Ectodermal cell (in vitro differentiated cells): ENCODE measurements at regions not wholly inside any gene's neighbourhood (a gene's known extent, or its start where the extent isn't known, plus 50 kb on each side); places are given as distances from the start of the nearest gene placed in this dataset.
"Not testable (repeated sequence)": the region's sequence is repeated elsewhere in the genome, so short reads cannot be mapped to it uniquely, and the experiment has no call there.

Source experiments
- H3K27ac ChIP-seq: 2 replicates; pipeline ENCODE4 v1.7.0; 2013; ENCODE audit warnings: mild to moderate bottlenecking, low read depth, low read length; ENCODE audit not compliant: insufficient read depth, poor library complexity, severe bottlenecking
- H3K27me3 ChIP-seq: 2 replicates; pipeline ENCODE4 v1.7.0; 2013; ENCODE audit warnings: mild to moderate bottlenecking, low read length; ENCODE audit not compliant: insufficient read depth, control insufficient read depth, poor library complexity, severe bottlenecking
- H3K36me3 ChIP-seq: one replicate; pipeline ENCODE4 v1.7.0; 2013; ENCODE audit warnings: low read length; ENCODE audit not compliant: control insufficient read depth, insufficient read depth
- H3K4me1 ChIP-seq: one replicate; pipeline ENCODE4 v1.7.0; 2013; ENCODE audit warnings: low read length; ENCODE audit not compliant: control insufficient read depth, insufficient read depth
- H3K4me3 ChIP-seq: 2 replicates; pipeline ENCODE4 v1.7.0; 2013; ENCODE audit warnings: low read depth, low read length, control low read depth; ENCODE audit not compliant: insufficient read depth
- H3K9me3 ChIP-seq: 2 replicates; pipeline ENCODE4 v1.7.0; 2013; ENCODE audit warnings: mild to moderate bottlenecking, low read length, moderate library complexity; ENCODE audit not compliant: control insufficient read depth
- WGBS, 2 experiments: methylation state at CpG; one replicate each; pipeline ENCODE4 v1.1.7; 2013; ENCODE audit warnings: missing lambda C conversion rate in 2 of 2; 5-methylcytosine and 5-hydroxymethylcytosine counted together

DNA sequence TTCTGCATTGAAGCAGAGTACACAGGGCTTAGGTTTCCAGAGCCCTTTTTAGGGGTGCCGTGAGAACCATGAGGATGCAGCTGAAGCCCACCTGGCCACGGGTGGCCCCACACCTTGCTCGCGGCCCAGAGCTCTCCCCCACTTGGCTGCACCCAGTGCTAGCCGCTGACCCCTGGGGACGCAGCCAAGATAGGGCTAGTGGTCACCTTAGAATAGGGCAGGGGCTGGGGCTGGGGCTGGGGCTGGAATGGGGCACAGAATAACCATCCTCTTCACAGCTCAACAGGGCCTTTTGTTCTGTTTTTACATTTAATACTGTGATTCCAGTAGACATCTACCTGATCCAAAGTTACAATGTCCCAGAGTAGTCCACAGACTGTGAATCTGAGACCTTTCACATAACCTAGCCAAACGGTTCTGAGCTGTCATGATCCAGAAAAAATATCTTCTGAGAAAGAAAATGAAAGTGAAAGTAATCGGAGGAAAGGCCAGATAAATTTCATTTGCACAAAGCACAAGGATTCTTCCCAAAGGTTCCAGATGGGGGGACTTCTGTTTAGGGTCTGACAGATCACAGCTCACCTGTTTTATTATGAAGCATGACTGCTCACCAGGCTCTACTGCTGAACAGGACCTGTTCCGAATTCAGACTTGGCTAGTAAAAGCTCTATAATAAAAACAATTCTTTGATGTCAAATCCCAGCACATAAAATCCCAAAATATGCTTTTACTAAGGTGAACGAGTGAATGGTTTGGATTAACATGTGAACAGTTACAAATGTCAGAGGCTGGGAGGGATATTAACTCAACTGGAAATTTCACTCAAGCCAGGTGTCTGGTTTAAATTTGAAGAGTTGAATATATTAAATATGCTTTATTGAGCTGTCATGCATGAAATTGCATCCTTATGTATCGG is 401.9 kb downstream of the THBS2 start:
- Histone ChIP-seq H3K36me3 (no peaks in the 10 kb centered on the region), H3K9me3 (no peaks in the 10 kb centered on the region), H3K27me3 (no peaks in the 10 kb centered on the region), H3K4me1 (no peaks in the 10 kb centered on the region), H3K4me3 (no peak overlapping the region), H3K27ac (no peak overlapping the region)
- 95 to 96% methylated on average over 11 of the region's 11 CpGs for WGBS, 2 experiments

DNA sequence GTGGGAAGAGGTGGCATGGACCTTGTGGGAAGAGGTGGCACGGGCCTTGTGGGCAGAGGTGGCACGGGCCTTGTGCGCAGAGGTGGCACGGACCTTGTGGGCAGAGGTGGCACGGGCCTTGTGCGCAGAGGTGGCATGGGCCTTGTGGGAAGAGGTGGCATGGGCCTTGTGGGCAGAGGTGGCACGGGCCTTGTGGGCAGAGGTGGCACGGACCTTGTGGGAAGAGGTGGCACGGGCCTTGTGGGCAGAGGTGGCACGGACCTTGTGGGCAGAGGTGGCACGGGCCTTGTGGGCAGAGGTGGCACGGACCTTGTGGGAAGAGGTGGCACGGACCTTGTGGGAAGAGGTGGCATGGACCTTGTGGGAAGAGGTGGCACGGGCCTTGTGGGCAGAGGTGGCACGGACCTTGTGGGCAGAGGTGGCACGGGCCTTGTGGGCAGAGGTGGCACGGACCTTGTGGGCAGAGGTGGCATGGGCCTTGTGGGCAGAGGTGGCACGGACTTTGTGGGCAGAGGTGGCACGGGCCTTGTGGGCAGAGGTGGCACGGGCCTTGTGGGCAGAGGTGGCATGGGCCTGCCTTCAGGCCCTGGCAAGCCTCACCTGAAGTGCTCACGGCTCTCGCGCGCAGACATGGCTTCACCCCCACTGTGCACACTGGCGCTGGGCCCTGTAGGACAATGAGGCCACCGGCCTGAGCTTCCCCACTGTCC is 403.5 kb downstream of the THBS2 start:
- not testable (repeated sequence) for H3K9me3 ChIP-seq, H3K36me3 ChIP-seq, H3K4me3 ChIP-seq, H3K27me3 ChIP-seq, H3K4me1 ChIP-seq, H3K27ac ChIP-seq
- WGBS, 2 experiments: 90 to 92% methylated on average over 21 to 25 of the region's 26 CpGs

DNA sequence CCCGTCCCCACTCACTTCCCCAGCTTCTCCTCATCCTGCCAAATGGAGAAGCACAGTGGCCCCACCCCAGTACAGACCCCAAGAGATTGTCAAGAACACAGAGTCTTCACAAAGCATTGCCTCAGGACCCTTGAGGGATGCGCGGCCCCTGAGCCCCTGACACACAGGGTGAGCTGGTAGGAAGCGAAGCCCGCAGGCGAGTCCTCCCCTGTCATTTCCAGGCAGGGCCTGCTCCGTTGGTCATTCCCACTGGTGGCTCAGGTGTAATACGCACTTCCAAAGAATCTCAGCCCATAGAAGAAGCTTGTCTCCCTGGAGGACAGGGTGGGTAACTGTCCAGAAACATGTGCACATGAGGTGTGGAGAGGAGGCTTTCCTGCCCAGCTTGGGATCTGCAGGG is 404.2 kb downstream of the THBS2 start:
- no peaks in the 10 kb centered on the region for H3K36me3 ChIP-seq
- H3K4me3 ChIP-seq: no peak overlapping the region
- H3K4me1 ChIP-seq: no peaks in the 10 kb centered on the region
- 93 to 95% methylated on average over 8 of the region's 8 CpGs for WGBS, 2 experiments
- no peaks in the 10 kb centered on the region for H3K27me3 ChIP-seq
- no peak overlapping the region for H3K27ac ChIP-seq
- no peaks in the 10 kb centered on the region for H3K9me3 ChIP-seq

DNA sequence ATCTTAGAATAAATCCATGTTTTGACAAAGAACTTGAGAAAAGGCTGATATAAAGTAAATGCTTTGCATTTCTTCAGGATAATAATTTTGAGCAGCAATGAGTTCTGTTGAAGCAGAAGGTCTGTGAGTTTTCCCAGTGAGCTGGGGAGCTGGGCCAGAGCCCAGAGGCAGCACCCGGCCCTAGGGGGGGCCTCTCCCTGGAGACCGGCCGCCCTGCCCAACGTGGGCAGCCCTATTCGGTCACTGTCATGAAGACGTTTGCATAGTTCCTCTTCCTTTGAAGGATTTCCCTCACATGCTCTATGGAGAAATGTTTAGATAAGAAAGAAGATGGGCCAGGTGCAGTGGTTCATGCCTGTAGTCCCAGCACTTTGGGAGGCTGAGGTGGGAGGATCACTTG is 404.8 kb downstream of the THBS2 start:
- Histone ChIP-seq H3K4me3 (no peak overlapping the region), H3K27me3 (no peaks in the 10 kb centered on the region), H3K9me3 (no peaks in the 10 kb centered on the region), H3K27ac (no peak overlapping the region), H3K36me3 (no peaks in the 10 kb centered on the region), H3K4me1 (no peaks in the 10 kb centered on the region)
- WGBS, 2 experiments: 74 to 77% methylated on average over 6 of the region's 6 CpGs

- no peaks in the 10 kb centered on the region for H3K36me3 ChIP-seq
- H3K4me1 ChIP-seq: no peaks in the 10 kb centered on the region
- H3K9me3 ChIP-seq: no peaks in the 10 kb centered on the region
- H3K4me3 ChIP-seq: no peak overlapping the region
- H3K27ac ChIP-seq: no peak overlapping the region
- no peaks in the 10 kb centered on the region for H3K27me3 ChIP-seq
- 91 to 92% methylated on average over 20 of the region's 20 CpGs for WGBS, 2 experiments
Observed at GRCh38 chr6:168844821-168845609, 404.0 kb downstream of the SMOC2 start.

DNA sequence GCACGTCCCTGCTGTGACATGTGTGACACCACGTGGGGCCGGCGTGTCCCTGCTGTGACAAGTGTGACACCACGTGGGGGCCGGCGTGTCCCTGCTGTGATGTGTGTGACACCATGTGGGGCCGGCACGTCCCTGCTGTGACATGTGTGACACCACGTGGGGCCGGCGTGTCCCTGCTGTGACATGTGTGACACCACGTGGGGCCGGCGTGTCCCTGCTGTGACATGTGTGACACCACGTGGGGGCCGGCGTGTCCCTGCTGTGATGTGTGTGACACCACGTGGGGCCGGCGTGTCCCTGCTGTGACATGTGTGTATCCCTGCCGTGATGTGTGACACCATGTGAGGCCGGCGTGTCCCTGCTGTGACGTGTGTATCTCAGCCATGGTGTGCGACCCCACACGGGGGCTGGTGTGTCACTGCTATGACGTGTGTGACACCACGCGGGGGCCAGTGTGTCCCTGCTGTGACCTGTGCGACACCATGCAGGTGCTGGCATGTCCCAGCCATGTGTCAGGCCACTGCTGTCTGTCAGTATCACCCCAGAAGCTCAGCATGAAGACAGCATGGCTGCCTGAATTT is 401.7 kb downstream of the SMOC2 start:
- not testable (repeated sequence) for H3K4me1 ChIP-seq, H3K27ac ChIP-seq, H3K27me3 ChIP-seq, H3K9me3 ChIP-seq, H3K4me3 ChIP-seq, H3K36me3 ChIP-seq
- WGBS, 2 experiments: 94 to 95% methylated on average over 31 of the region's 31 CpGs

GRCh38 chr6:168841609-168842278 is 400.8 kb downstream of the SMOC2 start:
- Histone ChIP-seq H3K4me3 (no peak overlapping the region), H3K27me3 (no peaks in the 10 kb centered on the region), H3K9me3 (no peaks in the 10 kb centered on the region), H3K36me3 (no peaks in the 10 kb centered on the region), H3K27ac (no peak overlapping the region), H3K4me1 (peaks cover 7% of the 10 kb centered on the region)
- WGBS, 2 experiments: 73 to 76% methylated on average over 15 of the region's 15 CpGs

- not testable (repeated sequence) for H3K4me3 ChIP-seq, H3K9me3 ChIP-seq, H3K27ac ChIP-seq, H3K27me3 ChIP-seq, H3K4me1 ChIP-seq, H3K36me3 ChIP-seq
- 82 to 85% methylated on average over 34 to 36 of the region's 40 CpGs for WGBS, 2 experiments
Observed at GRCh38 chr6:168840932-168841331, 399.9 kb downstream of the SMOC2 start.

- not testable (repeated sequence) for H3K27ac ChIP-seq, H3K4me3 ChIP-seq, H3K4me1 ChIP-seq, H3K36me3 ChIP-seq, H3K27me3 ChIP-seq, H3K9me3 ChIP-seq
- 74 to 86% methylated on average over 7 to 11 of the region's 25 CpGs for WGBS, 2 experiments
Observed at GRCh38 chr6:168840299-168840698, 399.3 kb downstream of the SMOC2 start.
